ENCODE measurements at regions not wholly inside any gene's neighbourhood (a gene's known extent, or its start where the extent isn't known, plus 50 kb on each side); places are given as distances from the start of the nearest gene placed in this dataset.

GRCh38 chr3:42023380-42023779 lies 61.5 kb upstream of the ULK4 start:
- Histone ChIP-seq H3K27me3 (ENCODE audit: control insufficient read depth, insufficient read depth, low read length) (no peaks in the 10 kb centered on the region), H3K9me3 (ENCODE audit: control insufficient read depth, low read length) (no peaks in the 10 kb centered on the region), H3K4me3 (ENCODE audit: low read length) (no peak overlapping the region), H3K36me3 (ENCODE audit: control insufficient read depth, insufficient read depth, low read length) (peaks cover 2% of the 10 kb centered on the region), H3K9ac (ENCODE audit: low read length) (no peak overlapping the region), H3K4me1 (ENCODE audit: control insufficient read depth, insufficient read depth, low read length) (peaks cover 57% of the 10 kb centered on the region)

- H3K36me3 ChIP-seq (ENCODE audit: control insufficient read depth, insufficient read depth, low read length), result no peaks in the 10 kb centered on the region
- no peaks in the 10 kb centered on the region for H3K27me3 ChIP-seq (ENCODE audit: control insufficient read depth, insufficient read depth, low read length)
- H3K4me1 ChIP-seq (ENCODE audit: control insufficient read depth, insufficient read depth, low read length), result peaks cover 60% of the 10 kb centered on the region
- H3K9me3 ChIP-seq (ENCODE audit: control insufficient read depth, low read length), result no peaks in the 10 kb centered on the region
- no peak overlapping the region for H3K4me3 ChIP-seq (ENCODE audit: low read length)
- H3K9ac ChIP-seq (ENCODE audit: low read length), result no peak overlapping the region
These were observed 60.5 kb upstream of the ULK4 start for GRCh38 chr3:42022355-42022754.

- no peaks in the 10 kb centered on the region for H3K27me3 ChIP-seq (ENCODE audit: control insufficient read depth, insufficient read depth, low read length)
- H3K4me3 ChIP-seq (ENCODE audit: low read length), result no peak overlapping the region
- H3K36me3 ChIP-seq (ENCODE audit: control insufficient read depth, insufficient read depth, low read length), result no peaks in the 10 kb centered on the region
- H3K9me3 ChIP-seq (ENCODE audit: control insufficient read depth, low read length), result no peaks in the 10 kb centered on the region
- peaks cover 57% of the 10 kb centered on the region for H3K4me1 ChIP-seq (ENCODE audit: control insufficient read depth, insufficient read depth, low read length)
- H3K9ac ChIP-seq (ENCODE audit: low read length), result no peak overlapping the region
These were observed 58.9 kb upstream of the ULK4 start for GRCh38 chr3:42020684-42021307.

GRCh38 chr3:42019953-42020260 lies 58.0 kb upstream of the ULK4 start:
- peaks cover 58% of the 10 kb centered on the region for H3K4me1 ChIP-seq (ENCODE audit: control insufficient read depth, insufficient read depth, low read length)
- H3K27me3 ChIP-seq (ENCODE audit: control insufficient read depth, insufficient read depth, low read length), result no peaks in the 10 kb centered on the region
- H3K9ac ChIP-seq (ENCODE audit: low read length), result no peak overlapping the region
- H3K4me3 ChIP-seq (ENCODE audit: low read length), result no peak overlapping the region
- H3K36me3 ChIP-seq (ENCODE audit: control insufficient read depth, insufficient read depth, low read length), result no peaks in the 10 kb centered on the region
- no peaks in the 10 kb centered on the region for H3K9me3 ChIP-seq (ENCODE audit: control insufficient read depth, low read length)

- Histone ChIP-seq H3K4me3 (ENCODE audit: low read length) (no peak overlapping the region), H3K9me3 (ENCODE audit: control insufficient read depth, low read length) (no peaks in the 10 kb centered on the region), H3K4me1 (ENCODE audit: control insufficient read depth, insufficient read depth, low read length) (peaks cover 55% of the 10 kb centered on the region), H3K27me3 (ENCODE audit: control insufficient read depth, insufficient read depth, low read length) (no peaks in the 10 kb centered on the region), H3K9ac (ENCODE audit: low read length) (no peak overlapping the region), H3K36me3 (ENCODE audit: control insufficient read depth, insufficient read depth, low read length) (no peaks in the 10 kb centered on the region)
These were observed 57.4 kb upstream of the ULK4 start for GRCh38 chr3:42019144-42019952.

- H3K9ac ChIP-seq (ENCODE audit: low read length), result peak overlapping the region; percentile 88
- no peaks in the 10 kb centered on the region for H3K36me3 ChIP-seq (ENCODE audit: control insufficient read depth, insufficient read depth, low read length)
- no peaks in the 10 kb centered on the region for H3K27me3 ChIP-seq (ENCODE audit: control insufficient read depth, insufficient read depth, low read length)
- H3K9me3 ChIP-seq (ENCODE audit: control insufficient read depth, low read length), result no peaks in the 10 kb centered on the region
- peak overlapping the region; percentile 76 for H3K4me3 ChIP-seq (ENCODE audit: low read length)
- peaks cover 40% of the 10 kb centered on the region for H3K4me1 ChIP-seq (ENCODE audit: control insufficient read depth, insufficient read depth, low read length)
These were observed 53.1 kb upstream of the ULK4 start for GRCh38 chr3:42014921-42015533.

- H3K9me3 ChIP-seq (ENCODE audit: control insufficient read depth, low read length), result no peaks in the 10 kb centered on the region
- H3K27me3 ChIP-seq (ENCODE audit: control insufficient read depth, insufficient read depth, low read length), result no peaks in the 10 kb centered on the region
- H3K4me3 ChIP-seq (ENCODE audit: low read length), result peak overlapping the region; percentile 76
- H3K36me3 ChIP-seq (ENCODE audit: control insufficient read depth, insufficient read depth, low read length), result no peaks in the 10 kb centered on the region
- peak overlapping the region; percentile 88 for H3K9ac ChIP-seq (ENCODE audit: low read length)
- H3K4me1 ChIP-seq (ENCODE audit: control insufficient read depth, insufficient read depth, low read length), result peaks cover 37% of the 10 kb centered on the region
These were observed 52.6 kb upstream of the ULK4 start for GRCh38 chr3:42014458-42014920.

GRCh38 chr3:42013691-42014457 lies 52.0 kb upstream of the ULK4 start:
- Histone ChIP-seq H3K27me3 (ENCODE audit: control insufficient read depth, insufficient read depth, low read length) (no peaks in the 10 kb centered on the region), H3K36me3 (ENCODE audit: control insufficient read depth, insufficient read depth, low read length) (no peaks in the 10 kb centered on the region), H3K9me3 (ENCODE audit: control insufficient read depth, low read length) (no peaks in the 10 kb centered on the region), H3K9ac (ENCODE audit: low read length) (peak overlapping the region; percentile 88), H3K4me3 (ENCODE audit: low read length) (peak overlapping the region; percentile 76), H3K4me1 (ENCODE audit: control insufficient read depth, insufficient read depth, low read length) (peaks cover 32% of the 10 kb centered on the region)

- Histone ChIP-seq H3K9ac (ENCODE audit: low read length) (peak overlapping the region; percentile 95), H3K4me1 (ENCODE audit: control insufficient read depth, insufficient read depth, low read length) (peaks cover 25% of the 10 kb centered on the region), H3K27me3 (ENCODE audit: control insufficient read depth, insufficient read depth, low read length) (no peaks in the 10 kb centered on the region), H3K9me3 (ENCODE audit: control insufficient read depth, low read length) (no peaks in the 10 kb centered on the region), H3K4me3 (ENCODE audit: low read length) (peak overlapping the region; percentile 91), H3K36me3 (ENCODE audit: control insufficient read depth, insufficient read depth, low read length) (no peaks in the 10 kb centered on the region)
These were observed 51.2 kb upstream of the ULK4 start for GRCh38 chr3:42012935-42013690.

- H3K4me1 ChIP-seq (ENCODE audit: control insufficient read depth, insufficient read depth, low read length), result peaks cover 25% of the 10 kb centered on the region
- peak overlapping the region; percentile 95 for H3K9ac ChIP-seq (ENCODE audit: low read length)
- no peaks in the 10 kb centered on the region for H3K36me3 ChIP-seq (ENCODE audit: control insufficient read depth, insufficient read depth, low read length)
- no peaks in the 10 kb centered on the region for H3K27me3 ChIP-seq (ENCODE audit: control insufficient read depth, insufficient read depth, low read length)
- no peaks in the 10 kb centered on the region for H3K9me3 ChIP-seq (ENCODE audit: control insufficient read depth, low read length)
- no peak overlapping the region for H3K4me3 ChIP-seq (ENCODE audit: low read length)
These were observed 50.6 kb upstream of the ULK4 start for GRCh38 chr3:42012383-42012934.
